ENCODE measurements at regions not wholly inside any gene's neighbourhood (a gene's known extent, or its start where the extent isn't known, plus 50 kb on each side); places are given as distances from the start of the nearest gene placed in this dataset.

DNA sequence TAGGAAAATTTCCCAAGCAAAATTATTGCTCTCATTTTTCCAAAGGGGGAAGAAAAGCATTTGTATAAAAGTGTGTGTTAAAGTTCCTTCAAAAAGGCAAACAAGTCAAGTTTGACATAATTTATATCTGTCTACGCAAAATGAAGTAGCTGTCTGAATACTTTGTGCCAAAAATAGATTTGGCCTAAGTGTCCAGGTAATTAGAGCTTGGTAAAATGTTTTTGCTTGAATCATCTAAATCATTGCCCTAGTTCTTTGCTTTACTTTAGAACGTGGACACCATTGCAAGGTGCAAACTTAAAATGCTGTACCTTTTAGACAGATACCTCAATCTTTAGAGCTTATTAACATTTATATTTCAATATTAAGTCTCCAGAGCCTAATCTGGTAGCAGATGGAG is 97.6 kb upstream of the MAPRE2 start:
- Histone ChIP-seq H3K4me3 (replicated peaks in 1 of 3; ENCODE audit: low read depth in 2 of 3, low read length in 3 of 3) (no peak overlapping the region), H3K9me3 (replicated peaks in 1 of 2; ENCODE audit: control insufficient read depth in 1 of 2, insufficient read depth in 1 of 2, low read length in 2 of 2) (no peaks in the 10 kb centered on the region), H3K4me2 (replicated peaks; ENCODE audit: extremely low read depth, low read length, poor library complexity, severe bottlenecking) (no peak overlapping the region), H3K4me1 (ENCODE audit: control insufficient read depth in 1 of 2, insufficient read depth in 2 of 2, low read length in 2 of 2) (no peaks in the 10 kb centered on the region), H3K27ac (ENCODE audit: low read depth in 1 of 2, low read length in 2 of 2) (no peak overlapping the region), H2AFZ (ENCODE audit: insufficient read depth, low read depth, low read length, poor library complexity, severe bottlenecking) (no peak overlapping the region), H4K20me1 (ENCODE audit: insufficient read depth, low read length) (no peaks in the 10 kb centered on the region), H3K9ac (ENCODE audit: insufficient read depth, low read length, poor library complexity, severe bottlenecking) (no peak overlapping the region), H3K36me3 (replicated peaks in 1 of 2; ENCODE audit: control insufficient read depth in 1 of 2, insufficient read depth in 2 of 2, low read length in 2 of 2) (no peaks in the 10 kb centered on the region), H3K79me2 (ENCODE audit: insufficient read depth, low read length) (no peaks in the 10 kb centered on the region), H3K27me3 (ENCODE audit: control insufficient read depth in 2 of 2, insufficient read depth in 2 of 2, low read length in 2 of 2) (no peaks in the 10 kb centered on the region)
- TF ChIP-seq, protein P1, sequence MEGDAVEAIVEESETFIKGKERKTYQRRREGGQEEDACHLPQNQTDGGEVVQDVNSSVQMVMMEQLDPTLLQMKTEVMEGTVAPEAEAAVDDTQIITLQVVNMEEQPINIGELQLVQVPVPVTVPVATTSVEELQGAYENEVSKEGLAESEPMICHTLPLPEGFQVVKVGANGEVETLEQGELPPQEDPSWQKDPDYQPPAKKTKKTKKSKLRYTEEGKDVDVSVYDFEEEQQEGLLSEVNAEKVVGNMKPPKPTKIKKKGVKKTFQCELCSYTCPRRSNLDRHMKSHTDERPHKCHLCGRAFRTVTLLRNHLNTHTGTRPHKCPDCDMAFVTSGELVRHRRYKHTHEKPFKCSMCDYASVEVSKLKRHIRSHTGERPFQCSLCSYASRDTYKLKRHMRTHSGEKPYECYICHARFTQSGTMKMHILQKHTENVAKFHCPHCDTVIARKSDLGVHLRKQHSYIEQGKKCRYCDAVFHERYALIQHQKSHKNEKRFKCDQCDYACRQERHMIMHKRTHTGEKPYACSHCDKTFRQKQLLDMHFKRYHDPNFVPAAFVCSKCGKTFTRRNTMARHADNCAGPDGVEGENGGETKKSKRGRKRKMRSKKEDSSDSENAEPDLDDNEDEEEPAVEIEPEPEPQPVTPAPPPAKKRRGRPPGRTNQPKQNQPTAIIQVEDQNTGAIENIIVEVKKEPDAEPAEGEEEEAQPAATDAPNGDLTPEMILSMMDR (IDR thresholded peaks at IDR 0.05): no peak
- no peaks in the 10 kb centered on the region for H3K4me1 Mint-ChIP-seq
- DNase-seq: no peak
- intact Hi-C loops (cut with micrococcal nuclease): no loop called here
- 100% methylated on average over 1 of the region's 2 CpGs for WGBS (ENCODE audit: insufficient coverage)
- H3K4me3 Mint-ChIP-seq: no peak overlapping the region
- peaks cover 0 to 2% (median 0%) of the 10 kb centered on the region in 7 donors for H3K9me3 Mint-ChIP-seq
- H3K27me3 Mint-ChIP-seq (ENCODE audit: low read depth in 3 of 3): peaks cover 0 to 9% (median 0%) of the 10 kb centered on the region in 3 donors
- H3K27ac Mint-ChIP-seq: no peak overlapping the region
- no peaks in the 10 kb centered on the region for H3K36me3 Mint-ChIP-seq

DNA sequence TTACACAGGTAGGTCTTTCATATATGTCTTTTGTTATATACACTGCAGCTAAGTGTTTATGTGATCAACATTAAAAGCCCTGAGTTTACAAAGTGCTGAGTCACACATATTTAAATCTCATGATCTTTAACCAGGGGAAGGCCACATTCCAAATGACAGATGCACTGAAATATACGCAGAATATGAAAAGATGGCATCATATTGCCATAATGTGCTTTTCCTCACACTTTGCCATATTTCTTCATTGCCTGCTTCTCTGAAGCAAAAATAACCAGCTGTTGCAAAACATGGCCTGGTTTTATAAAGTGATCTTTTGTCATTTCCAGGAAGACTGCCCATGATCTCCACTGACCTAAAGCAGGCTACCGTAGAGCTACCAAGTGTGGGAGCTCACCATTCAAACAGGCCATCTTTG is 93.5 kb upstream of the MAPRE2 start:
- no peaks in the 10 kb centered on the region for H3K27me3 ChIP-seq (ENCODE audit: control insufficient read depth in 2 of 2, insufficient read depth in 2 of 2, low read length in 2 of 2)
- 100% methylated on average over 1 of the region's 2 CpGs for WGBS (ENCODE audit: insufficient coverage)
- H3K27ac ChIP-seq (ENCODE audit: low read depth in 1 of 2, low read length in 2 of 2): no peak overlapping the region
- no peak overlapping the region for H3K4me3 ChIP-seq (replicated peaks in 1 of 3; ENCODE audit: low read depth in 2 of 3, low read length in 3 of 3)
- TF ChIP-seq, protein P1 (IDR thresholded peaks at IDR 0.05): no peak
- H3K4me2 ChIP-seq (replicated peaks; ENCODE audit: extremely low read depth, low read length, poor library complexity, severe bottlenecking): no peak overlapping the region
- Mint-ChIP-seq H3K4me3 (no peak overlapping the region), H3K9me3 (no peaks in the 10 kb centered on the region), H3K4me1 (no peaks in the 10 kb centered on the region), H3K27me3 (ENCODE audit: low read depth in 3 of 3) (peaks cover 0 to 5% (median 0%) of the 10 kb centered on the region in 3 donors), H3K36me3 (no peaks in the 10 kb centered on the region), H3K27ac (no peak overlapping the region)
- H3K9me3 ChIP-seq (replicated peaks in 1 of 2; ENCODE audit: control insufficient read depth in 1 of 2, insufficient read depth in 1 of 2, low read length in 2 of 2): no peaks in the 10 kb centered on the region
- no peak overlapping the region for H2AFZ ChIP-seq (ENCODE audit: insufficient read depth, low read depth, low read length, poor library complexity, severe bottlenecking)
- intact Hi-C loops (cut with micrococcal nuclease): no loop called here
- no peaks in the 10 kb centered on the region for H4K20me1 ChIP-seq (ENCODE audit: insufficient read depth, low read length)
- H3K36me3 ChIP-seq (replicated peaks in 1 of 2; ENCODE audit: control insufficient read depth in 1 of 2, insufficient read depth in 2 of 2, low read length in 2 of 2): no peaks in the 10 kb centered on the region
- no peak for DNase-seq
- H3K9ac ChIP-seq (ENCODE audit: insufficient read depth, low read length, poor library complexity, severe bottlenecking): no peak overlapping the region
- H3K4me1 ChIP-seq (ENCODE audit: control insufficient read depth in 1 of 2, insufficient read depth in 2 of 2, low read length in 2 of 2): no peaks in the 10 kb centered on the region
- H3K79me2 ChIP-seq (ENCODE audit: insufficient read depth, low read length): no peaks in the 10 kb centered on the region
